HG02981 (cell line): ENCODE measurements at regions not wholly inside any gene's neighbourhood (a gene's known extent, or its start where the extent isn't known, plus 50 kb on each side); places are given as distances from the start of the nearest gene placed in this dataset.

Experiments used
- ATAC-seq: cut with Tn5 transposase; IDR thresholded peaks from one replicate; pipeline ENCODE4 v1.9.1; 2021; ENCODE audit warnings: mild to moderate bottlenecking, moderate library complexity; ENCODE audit not compliant: unreplicated experiment

GRCh38 chr2:236317938-236318396, 53.8 kb upstream of the ASB18 start:
- no peak for ATAC-seq

- ATAC-seq = no peak
Observed at GRCh38 chr2:236318401-236318800, 54.2 kb upstream of the ASB18 start.

DNA sequence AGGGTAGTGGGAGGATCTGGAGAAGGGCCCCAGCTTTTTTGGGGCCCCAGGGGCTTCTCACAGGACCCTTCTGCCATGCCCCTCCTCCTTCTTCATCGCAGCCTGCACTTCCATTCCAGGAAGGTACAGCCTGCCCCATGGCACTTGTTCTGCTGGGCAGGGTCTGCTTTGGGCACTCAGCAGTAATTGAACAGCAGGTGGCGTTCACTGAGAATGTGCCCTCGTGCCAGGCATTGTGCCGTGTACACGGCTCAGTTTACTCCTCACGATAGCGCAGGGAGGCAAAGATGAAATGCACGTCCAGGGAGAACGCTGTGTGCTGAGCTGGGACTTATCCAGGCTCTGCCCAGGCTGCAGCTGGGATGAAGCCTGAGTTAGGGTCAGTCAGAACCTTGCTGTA, 54.8 kb upstream of the ASB18 start:
- no peak for ATAC-seq

DNA sequence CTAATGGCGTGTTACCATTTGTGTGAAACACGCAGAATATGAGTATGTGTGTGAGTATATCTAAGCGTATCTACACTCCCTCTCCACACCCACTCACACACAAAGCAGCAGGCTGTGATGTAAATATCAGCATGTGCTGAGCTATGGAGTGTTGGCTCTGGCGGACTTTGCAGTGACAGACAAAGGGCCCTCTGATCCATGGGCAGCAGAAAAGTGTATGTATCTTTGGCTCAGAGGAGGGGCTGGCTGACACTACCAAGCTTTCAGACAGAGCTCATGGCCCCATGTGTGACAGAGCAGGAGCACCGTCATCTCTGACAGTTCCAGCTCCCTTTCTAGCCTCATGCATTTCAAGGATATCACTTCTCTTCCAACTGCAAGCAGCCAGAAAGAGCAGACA, 57.2 kb upstream of the ASB18 start:
- ATAC-seq = no peak

- no peak for ATAC-seq
Observed at GRCh38 chr2:236333417-236334121, 69.4 kb upstream of the ASB18 start.

- ATAC-seq = no peak
Observed at GRCh38 chr2:236334122-236334876, 70.1 kb upstream of the ASB18 start.

GRCh38 chr2:236335696-236336574, 71.7 kb upstream of the ASB18 start:
- no peak for ATAC-seq

DNA sequence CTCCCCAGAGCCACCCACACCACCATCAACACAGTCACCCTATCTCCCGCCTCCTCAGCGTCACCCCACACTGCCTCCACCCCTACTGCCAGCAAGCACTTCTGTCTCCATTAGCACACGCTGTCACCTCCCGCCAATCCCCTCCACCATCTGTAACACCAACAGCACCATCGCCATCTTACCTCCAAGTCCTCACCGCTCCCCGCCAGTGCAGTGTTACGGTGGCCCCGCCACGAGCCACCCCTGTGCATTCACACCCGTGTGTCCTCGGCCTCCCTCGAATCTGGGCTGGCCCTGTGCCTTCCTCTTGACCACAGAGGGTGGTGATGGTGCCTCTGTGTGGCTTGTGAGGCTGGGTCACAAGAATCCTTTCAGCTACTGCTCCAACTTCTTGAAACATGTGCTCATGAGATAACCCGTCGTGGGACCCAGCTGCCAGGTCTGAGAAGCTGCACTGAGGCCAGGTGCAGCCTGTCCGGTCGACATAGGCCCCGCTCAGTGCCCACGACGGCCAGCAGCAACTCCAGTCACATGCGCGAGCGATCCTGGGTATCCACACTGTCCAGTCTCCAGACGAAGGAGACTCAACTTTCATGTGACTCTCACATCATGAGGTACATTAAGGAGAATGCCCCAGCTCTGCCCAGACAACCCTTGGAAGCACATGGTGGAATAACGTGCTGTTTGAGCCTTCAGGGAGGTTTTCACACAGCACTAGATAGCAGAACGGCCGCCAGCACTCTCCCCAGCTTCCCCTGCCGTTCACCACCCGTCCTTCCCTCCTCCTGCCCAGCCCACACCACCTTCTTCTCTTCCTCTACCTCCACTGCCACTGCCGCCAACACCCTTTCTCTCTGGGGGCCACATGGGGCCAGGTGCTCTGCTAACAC, 72.6 kb upstream of the ASB18 start:
- no peak for ATAC-seq

DNA sequence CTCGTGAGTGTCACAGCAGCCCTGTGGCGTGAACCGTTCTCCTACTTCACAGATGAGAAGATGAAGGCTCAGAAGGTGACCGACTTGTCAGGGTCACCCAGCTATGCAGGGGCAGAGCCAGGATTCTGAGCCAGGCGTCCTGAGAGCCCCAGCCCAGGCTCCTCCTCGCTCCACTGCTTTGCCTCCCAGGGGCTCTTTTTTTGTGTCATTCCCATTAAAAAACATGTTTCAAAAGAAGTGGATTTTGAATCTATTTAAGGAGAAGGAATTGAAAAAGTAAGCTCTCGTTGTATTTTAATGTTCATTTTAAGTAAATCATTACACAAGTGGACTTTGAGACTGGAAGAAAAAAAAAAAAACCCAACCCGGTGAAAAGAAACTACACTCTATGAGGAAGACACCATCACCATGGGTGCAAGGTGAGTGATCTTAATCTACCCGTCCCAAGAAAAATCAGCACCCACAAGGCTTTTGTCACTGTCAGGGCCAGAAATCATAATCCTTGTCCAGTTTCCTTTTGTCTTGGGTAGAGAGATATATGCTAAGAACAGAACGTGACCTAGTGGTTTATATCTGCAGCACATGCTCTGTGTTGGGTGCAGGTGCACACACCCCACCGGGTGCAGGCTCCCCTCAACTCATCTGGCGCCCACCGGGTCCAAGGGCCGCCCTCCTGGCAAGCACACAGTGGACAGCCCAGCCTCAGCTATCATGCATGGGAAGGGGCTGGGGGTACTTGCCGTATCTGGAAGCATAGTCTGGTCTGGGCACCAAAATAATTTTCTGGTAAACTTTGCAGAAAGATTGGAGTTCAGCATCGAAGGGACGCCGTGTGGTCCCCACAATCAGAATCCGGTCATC, 73.5 kb upstream of the ASB18 start:
- no peak for ATAC-seq

DNA sequence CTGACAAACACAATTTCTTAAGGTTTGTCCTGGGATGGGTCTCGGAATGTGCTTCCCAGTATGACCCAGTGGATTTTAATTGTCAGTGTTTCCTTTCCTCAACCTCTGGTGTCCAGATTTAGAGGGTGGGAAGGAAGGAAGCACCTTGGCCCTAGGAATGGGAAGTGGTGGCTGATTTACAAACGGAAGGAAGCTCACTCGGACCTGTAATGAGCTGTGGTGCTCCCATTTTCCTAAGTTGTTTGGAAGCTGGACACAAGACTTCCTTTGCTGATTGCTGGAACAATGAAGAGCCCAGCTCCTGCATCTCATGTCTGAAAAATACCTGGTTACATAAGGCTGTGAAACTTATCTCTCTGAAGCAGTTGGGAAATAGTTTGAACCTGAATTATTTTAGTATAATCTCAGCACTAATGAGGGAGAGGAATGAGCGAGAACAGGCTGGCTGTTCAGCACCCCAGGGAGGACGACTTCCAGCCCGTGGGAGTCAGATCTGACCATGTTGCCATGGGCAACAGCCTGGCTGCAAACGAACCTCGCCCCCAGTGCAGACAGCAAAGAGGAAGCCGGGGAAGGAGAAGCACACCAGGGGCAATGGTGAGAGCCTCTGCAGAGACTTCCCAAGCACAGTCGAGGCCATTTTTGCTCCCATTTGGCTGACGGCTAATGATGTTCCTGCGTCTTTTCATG, 74.4 kb upstream of the ASB18 start:
- ATAC-seq = no peak

DNA sequence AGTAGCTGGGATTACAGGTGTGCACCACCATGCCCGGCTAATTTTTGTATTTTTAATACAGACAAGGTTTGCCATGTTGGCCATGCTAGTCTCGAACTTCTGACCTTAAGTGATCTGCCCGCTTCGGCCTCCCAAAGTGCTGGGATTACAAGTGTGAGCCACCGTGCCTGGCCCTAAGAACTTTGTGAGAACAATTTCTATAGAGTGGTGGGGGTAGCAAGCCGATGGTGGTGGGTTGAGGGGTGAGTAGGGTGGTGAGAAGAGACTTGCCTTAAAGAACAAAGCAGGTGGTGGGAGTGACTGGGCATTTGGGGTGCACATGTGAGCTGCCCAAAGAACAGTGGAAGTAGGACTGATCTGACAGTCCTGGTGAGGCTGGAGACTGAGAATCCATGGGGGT, 76.0 kb upstream of the ASB18 start:
- no peak for ATAC-seq

DNA sequence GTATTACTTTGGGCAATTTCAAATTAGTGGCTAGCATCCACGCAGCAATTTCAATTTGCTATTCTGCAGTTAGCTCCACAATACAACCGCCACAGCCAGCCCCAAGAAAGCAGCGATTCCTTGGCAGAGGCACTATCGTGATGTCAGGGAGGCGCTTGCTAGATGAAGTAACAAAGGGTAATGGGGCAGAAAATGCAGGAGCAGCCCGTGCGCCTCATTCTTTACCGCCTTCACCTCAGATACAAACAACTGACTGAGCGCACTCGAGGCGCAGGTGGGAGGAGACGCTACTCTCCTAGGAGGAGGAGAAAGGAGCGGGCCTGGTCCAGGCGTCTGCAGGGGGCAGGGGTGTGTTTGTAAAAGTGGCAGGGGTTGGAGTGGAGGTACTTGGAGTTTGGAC, 76.9 kb upstream of the ASB18 start:
- ATAC-seq = no peak

DNA sequence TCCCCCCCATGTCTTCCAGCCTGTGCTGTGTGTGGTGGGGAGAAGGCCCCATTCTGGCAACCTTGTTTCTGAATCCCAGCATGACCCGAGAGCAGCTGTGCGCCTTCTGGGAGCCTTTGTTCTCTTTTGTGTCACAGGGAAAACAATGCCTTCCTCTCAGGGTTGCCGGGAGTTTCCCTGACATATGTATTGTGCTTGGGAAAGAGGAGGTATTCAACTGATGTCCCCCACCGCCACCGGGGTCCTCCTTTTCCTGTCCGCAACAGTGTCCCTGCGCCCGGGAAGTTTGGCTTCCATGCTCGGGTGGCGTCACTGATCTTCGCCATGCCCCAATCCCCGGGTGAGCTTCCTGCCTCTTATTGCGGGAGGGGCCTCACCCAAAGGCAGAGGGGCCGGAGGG, 77.5 kb upstream of the ASB18 start:
- no peak for ATAC-seq

- no peak for ATAC-seq
Observed at GRCh38 chr2:236342507-236342906, 78.3 kb upstream of the ASB18 start.

GRCh38 chr2:236342951-236343350, 78.7 kb upstream of the ASB18 start:
- no peak for ATAC-seq

DNA sequence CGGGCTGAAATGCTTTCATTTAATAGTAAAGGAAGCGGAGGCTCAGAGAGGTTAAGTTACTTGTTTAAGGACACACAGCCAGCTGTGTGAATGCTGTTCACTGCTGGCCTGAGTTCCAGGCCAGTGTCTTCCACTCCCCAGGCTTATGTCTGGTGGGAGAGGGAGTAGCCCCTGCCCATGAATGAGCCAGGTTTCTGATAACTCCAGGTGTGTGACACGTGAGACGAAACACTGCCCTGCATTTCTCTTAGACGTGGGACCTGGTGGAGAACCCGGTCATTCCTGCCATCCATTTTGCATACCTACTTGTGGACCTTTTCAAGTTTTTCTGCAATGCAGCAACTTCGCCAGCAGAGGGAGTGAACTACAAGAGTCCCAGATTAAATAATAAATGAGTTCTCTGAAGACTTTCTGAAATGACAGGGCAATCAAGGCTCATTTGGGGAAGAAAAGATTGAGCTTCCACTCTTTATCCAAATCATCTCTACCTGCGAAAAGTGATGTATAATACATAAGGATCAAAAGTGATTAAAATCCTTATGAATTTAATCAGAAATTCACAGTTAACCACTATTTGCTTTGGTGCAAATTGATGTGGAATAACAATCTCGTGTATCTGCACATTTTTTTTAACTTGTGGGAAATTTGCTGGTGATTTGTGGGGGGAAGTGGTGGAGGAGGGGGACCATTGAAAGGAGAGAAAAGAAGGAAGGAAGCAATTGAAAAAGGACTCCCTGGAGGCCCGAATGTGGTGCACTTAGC, 79.4 kb upstream of the ASB18 start:
- ATAC-seq = no peak

- ATAC-seq = no peak
Observed at GRCh38 chr2:236344446-236344845, 80.2 kb upstream of the ASB18 start.

DNA sequence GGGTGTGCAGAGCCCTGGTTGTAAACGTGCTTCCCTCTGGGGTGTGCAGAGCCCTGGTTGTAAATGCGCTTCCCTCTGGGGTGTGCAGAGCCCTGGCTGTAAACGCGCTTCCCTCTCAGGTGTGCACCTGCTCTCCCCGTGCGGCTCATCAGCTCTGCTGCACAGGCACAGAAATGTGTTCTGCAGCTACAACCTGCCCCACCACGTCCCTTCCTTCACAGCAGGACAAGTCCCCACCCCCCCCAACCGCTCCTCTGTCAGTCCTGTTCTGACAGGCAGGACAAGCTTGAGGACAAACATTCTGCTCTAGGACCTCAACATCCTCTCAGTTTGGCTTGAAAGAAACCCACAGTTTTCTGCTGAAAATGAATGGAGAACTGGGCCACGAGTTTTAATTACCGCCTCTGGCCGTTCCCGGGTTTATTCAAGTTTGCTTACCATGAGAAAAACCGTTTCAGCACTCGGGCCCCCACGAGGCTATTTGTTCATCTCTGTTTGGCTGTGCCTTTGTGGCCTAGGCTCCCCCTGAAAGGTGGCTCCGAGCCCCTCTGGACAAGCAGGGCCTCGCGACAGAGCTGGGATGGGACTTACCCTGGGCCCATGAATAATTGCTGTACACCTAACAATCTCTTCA, 81.0 kb upstream of the ASB18 start:
- ATAC-seq = no peak
